ENCODE measurements at regions not wholly inside any gene's neighbourhood (a gene's known extent, or its start where the extent isn't known, plus 50 kb on each side); places are given as distances from the start of the nearest gene placed in this dataset.

DNA sequence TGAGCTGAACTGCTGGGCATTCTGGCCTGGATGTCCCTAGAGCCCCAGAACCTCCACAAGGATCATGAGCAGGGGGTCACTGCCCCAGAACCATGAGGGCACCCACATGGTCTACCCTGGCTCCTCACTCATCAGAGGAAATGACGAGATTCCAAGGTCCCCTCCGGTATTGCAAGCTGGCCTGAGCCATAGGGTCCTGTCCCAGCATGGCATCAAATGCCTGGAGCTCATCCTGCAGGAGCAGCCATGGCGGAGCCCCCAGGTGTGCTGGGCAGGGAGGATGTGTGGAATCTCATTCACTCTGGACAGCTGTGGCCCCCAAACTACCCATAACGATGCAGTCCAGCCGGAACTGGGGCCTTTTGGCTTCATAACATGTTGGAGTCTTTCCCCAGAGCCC is 66.6 kb upstream of the ANTXRL start:
- no peak for TF ChIP-seq TAF1 (IDR thresholded peaks at IDR 0.05; ENCODE audit: low read depth, low read length)
- TF ChIP-seq POLR2A (IDR thresholded peaks at IDR 0.05; ENCODE audit: low read depth, low read length), result no peak
- no peak for TF ChIP-seq POU2F2 (IDR thresholded peaks at IDR 0.05; ENCODE audit: low read depth, low read length)
- TF ChIP-seq SPI1 (IDR thresholded peaks at IDR 0.05; ENCODE audit: low read depth, low read length), result no peak
- no peak for TF ChIP-seq POLR2AphosphoS5 (IDR thresholded peaks at IDR 0.05; ENCODE audit: low read depth, low read length)

Measured in GM12891 (cell line).